ENCODE measurements at regions not wholly inside any gene's neighbourhood (a gene's known extent, or its start where the extent isn't known, plus 50 kb on each side); places are given as distances from the start of the nearest gene placed in this dataset.
A peak's percentile ranks its signal among the peaks of the same experiment; 100 is the strongest.

GRCh38 chr1:57620605-57621004 lies 196.7 kb upstream of the DAB1 start:
- H3K9ac ChIP-seq (ENCODE audit: insufficient read depth in 1 of 2, low read depth in 2 of 2, low read length in 2 of 2) = no peak overlapping the region
- POLR2A ChIA-PET = interaction anchor here (0.7 kb wide), 1 partner anchor 9 kb away, joined by 3 read pairs; no protein-coding TSS in a partner anchor
- DNase-seq (ENCODE audit: extremely low read depth in 1 of 4, low spot score in 3 of 4) = no peak
- no peaks in the 10 kb centered on the region for H3K79me2 ChIP-seq (ENCODE audit: control insufficient read depth, insufficient read depth, low read length)
- in situ Hi-C loops (cut with MboI) (no loop called here), intact Hi-C loops (cut with micrococcal nuclease) (no loop called here)
- no peak overlapping the region for H3K27ac ChIP-seq (ENCODE audit: extremely low read depth, low read depth, low read length)
- ATAC-seq = no peak
- TF ChIP-seq ZBTB40 (IDR thresholded peaks at IDR 0.05) (no peak), ZBTB40 (CRISPR knock-in tag; IDR thresholded peaks at IDR 0.05) (no peak), NFIC (IDR thresholded peaks at IDR 0.05) (peak; percentile 49; the same call in 1 of the 2 replicates)
- H3K4me2 ChIP-seq (ENCODE audit: insufficient read depth, low read length) = no peak overlapping the region
- no peaks in the 10 kb centered on the region for H4K20me1 ChIP-seq (replicated peaks; ENCODE audit: control insufficient read depth, insufficient read depth, low read length)
- BruUV-seq (replicated peaks) = no TSS peak
- CTCF ChIA-PET (ENCODE audit: low intra/inter-chr PET ratio) = no interaction called here
- no peak for FAIRE-seq
- H3K4me3 ChIP-seq = no peak overlapping the region
- H3K9me1 ChIP-seq (ENCODE audit: control insufficient read depth, insufficient read depth, low read length) = no peaks in the 10 kb centered on the region
- WGBS (ENCODE audit: insufficient coverage, low coverage, missing lambda C conversion rate) = 0% methylated on average over 1 of the region's 4 CpGs
- no peaks in the 10 kb centered on the region; a peak in 1 of 5 replicates for H3K4me1 ChIP-seq (replicated peaks in 1 of 2; ENCODE audit: control insufficient read depth in 2 of 2, insufficient read depth in 2 of 2, low read length in 2 of 2)
- no peak overlapping the region for H2AFZ ChIP-seq (ENCODE audit: low read depth, low read length)
- H3K27me3 ChIP-seq (ENCODE audit: control insufficient read depth in 2 of 2, insufficient read depth in 2 of 2, low read length in 2 of 2) = no peaks in the 10 kb centered on the region
- no peaks in the 10 kb centered on the region for H3K9me3 ChIP-seq (replicated peaks; ENCODE audit: control insufficient read depth, insufficient read depth, low read depth, low read length)
- H3K36me3 ChIP-seq (ENCODE audit: control insufficient read depth, insufficient read depth, low read length) = no peaks in the 10 kb centered on the region

All from K562 (cell line).